ENCODE measurements at regions not wholly inside any gene's neighbourhood (a gene's known extent, or its start where the extent isn't known, plus 50 kb on each side); places are given as distances from the start of the nearest gene placed in this dataset.
"Not testable (repeated sequence)": the region's sequence is repeated elsewhere in the genome, so short reads cannot be mapped to it uniquely, and the experiment has no call there.

- not testable (repeated sequence) for TF ChIP-seq CTCF, POLR2A (IDR thresholded peaks at IDR 0.05)
Observed at GRCh38 chr3:162598500-162598899, 1101.9 kb downstream of the OTOL1 start.

Data from body of pancreas (tissue), 4 donors.